HG03571 (cell line): ENCODE measurements at regions not wholly inside any gene's neighbourhood (a gene's known extent, or its start where the extent isn't known, plus 50 kb on each side); places are given as distances from the start of the nearest gene placed in this dataset.

Experiments
- ATAC-seq: cut with Tn5 transposase; IDR thresholded peaks from one replicate; pipeline ENCODE4 v1.9.1; 2021; ENCODE audit not compliant: unreplicated experiment

GRCh38 chr14:98858158-98858557 lies 413.8 kb downstream of the BCL11B start:
- ATAC-seq: no peak

- no peak for ATAC-seq
Observed at GRCh38 chr14:98858561-98858960, 413.4 kb downstream of the BCL11B start.

DNA sequence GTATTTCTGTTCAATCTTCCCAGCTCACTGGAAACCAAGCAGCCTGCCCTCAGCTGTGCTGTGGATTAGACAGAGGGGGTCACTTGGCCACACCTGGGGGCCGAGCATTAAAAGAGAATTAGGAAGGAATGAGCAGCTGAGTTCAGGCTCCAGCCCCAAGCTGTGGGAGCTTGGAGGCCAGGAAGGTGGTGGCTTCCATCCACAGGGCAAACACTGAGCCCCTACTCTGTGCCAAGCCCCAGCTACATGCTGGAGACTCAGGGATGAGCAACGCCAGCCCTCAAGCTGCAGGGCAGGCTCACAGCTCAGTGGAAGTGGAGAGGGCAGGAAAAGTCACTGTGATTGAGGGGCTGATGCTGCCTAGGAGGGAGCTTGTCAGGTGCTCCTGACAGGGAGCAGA lies 412.7 kb downstream of the BCL11B start:
- ATAC-seq: no peak

DNA sequence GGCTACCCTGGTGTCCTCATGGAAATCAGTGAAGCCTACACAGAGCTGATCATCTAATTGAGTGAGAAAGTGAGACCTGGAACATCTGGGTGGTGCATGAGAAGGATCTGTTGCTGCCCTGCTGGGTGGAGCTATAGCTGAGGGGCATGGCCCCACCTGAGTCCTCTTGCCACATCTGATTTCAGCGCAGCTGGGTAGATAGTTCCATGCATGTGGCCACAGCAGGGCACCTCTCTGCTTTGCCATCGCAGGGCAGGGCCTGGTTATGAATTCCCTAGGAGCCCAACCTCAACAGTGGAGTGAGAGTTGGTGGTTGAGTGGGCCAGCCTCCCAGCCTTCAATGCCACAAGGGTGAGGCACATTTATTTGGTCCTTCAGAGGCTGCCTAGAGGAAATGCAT lies 407.8 kb downstream of the BCL11B start:
- no peak for ATAC-seq

GRCh38 chr14:98867146-98867545 lies 404.9 kb downstream of the BCL11B start:
- no peak for ATAC-seq

DNA sequence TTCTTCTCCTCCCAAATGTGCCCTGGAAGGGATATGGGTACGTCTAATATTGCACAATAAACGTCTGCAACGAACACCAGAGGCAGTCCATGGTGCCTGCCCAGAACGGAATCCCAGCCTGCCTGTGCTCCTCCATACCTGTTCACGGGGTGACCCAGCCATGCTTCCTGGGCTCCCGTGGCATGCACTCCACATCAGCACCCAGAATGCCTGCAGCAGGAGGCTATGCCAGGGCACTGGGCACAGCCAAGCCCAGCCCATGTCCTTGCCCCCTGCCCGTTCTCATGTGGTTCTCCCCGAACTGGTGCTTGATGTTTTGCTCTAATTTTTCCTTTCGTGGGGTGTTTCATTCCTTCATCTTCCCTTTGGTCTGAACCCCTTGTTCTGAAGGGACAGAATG lies 404.3 kb downstream of the BCL11B start:
- no peak for ATAC-seq

DNA sequence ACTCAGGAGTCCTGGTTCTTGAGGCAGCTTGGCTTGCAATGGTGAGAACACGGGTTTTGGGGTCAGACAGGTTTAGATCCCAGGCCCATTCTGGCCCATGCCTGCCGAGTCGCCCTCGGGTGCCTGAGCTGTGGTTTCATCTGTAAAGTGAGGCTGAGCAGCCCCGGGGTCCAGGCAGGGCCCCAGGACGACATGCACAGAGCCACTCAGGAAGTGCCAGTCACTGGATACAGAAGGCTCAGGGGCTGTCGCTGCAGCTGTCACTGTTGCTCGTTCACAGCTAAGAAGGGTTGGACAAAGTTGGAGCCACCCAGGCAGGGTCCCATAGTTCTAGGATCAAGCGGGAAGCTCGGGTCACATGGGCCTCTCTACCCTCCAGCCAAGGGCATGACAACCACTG lies 403.1 kb downstream of the BCL11B start:
- ATAC-seq: no peak

DNA sequence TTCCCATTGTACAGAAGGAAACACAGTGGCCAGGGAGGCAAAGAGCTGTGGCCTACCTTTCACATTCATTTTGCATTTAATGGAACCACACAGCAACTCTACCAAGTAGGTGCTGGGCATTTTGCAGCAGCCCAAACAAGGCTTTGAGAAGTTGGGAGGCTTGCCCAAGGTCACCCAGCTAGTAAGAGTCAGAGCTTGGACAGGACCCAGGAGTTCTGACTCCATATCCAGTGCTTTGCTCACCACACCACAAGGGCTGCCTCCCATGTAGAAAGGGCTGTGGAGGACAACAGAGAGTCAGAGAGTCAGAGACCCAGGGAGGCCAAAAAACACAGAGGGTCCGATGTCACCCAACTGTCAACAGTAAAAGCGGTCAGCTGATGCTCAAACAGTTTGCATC lies 400.2 kb downstream of the BCL11B start:
- no peak for ATAC-seq

DNA sequence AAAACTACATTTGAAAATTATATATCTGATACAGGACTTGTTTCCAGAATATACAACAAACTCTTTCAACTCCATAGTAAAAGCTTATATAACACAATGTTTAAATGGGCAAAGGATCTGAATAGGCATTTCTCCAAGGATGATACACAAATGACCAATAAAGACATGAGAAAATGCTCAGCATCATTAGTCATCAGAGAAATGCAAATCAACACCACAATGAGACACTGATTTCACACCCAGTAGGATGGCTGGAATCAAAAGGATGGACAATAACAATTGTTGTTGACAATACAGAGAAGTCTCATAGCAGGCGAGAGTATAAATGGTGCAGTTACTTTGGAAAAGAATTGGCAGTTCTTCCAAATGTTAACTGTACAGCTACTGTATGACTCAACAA lies 394.9 kb downstream of the BCL11B start:
- no peak for ATAC-seq

GRCh38 chr14:98878282-98878681 lies 393.7 kb downstream of the BCL11B start:
- ATAC-seq: no peak

DNA sequence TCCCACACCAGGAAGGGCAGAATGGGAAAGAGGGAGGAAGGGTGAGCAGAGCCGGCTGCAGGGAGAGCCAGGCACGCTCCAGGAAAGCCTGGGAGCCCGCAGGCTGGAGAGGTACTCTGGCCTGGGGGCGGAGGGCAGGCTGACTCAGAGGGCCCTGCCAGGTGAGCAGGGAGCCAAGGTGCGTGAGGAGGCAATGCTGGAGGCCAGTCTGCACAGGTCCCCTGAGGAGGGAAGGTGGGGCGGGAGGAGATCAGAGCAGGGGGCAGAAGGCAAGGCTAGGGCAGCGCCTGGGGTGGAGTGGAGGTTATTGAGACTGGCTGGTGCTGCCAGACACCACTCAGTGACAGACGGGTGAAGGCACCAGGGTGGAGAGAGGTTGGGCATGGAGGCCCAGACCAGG lies 385.0 kb downstream of the BCL11B start:
- no peak for ATAC-seq

DNA sequence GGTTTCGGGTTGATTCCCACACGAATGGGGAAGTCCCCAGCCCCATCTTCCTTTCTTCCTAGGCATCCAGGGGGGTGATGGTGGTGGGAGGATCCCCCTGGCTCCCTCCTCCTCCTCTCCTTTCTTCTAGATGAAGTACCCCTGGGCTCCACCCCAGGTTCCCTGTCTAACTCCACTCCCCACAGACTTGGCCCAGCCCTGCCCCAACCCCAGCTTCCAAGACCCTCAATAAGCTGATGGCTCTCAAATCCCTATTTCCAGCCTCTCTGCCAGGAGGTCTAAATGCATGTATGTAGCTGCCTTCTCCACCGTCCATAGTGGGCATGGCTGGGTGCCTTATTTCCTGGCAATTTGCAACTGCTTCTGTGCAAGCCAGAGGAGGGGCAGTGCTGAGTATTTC lies 383.7 kb downstream of the BCL11B start:
- ATAC-seq: no peak

DNA sequence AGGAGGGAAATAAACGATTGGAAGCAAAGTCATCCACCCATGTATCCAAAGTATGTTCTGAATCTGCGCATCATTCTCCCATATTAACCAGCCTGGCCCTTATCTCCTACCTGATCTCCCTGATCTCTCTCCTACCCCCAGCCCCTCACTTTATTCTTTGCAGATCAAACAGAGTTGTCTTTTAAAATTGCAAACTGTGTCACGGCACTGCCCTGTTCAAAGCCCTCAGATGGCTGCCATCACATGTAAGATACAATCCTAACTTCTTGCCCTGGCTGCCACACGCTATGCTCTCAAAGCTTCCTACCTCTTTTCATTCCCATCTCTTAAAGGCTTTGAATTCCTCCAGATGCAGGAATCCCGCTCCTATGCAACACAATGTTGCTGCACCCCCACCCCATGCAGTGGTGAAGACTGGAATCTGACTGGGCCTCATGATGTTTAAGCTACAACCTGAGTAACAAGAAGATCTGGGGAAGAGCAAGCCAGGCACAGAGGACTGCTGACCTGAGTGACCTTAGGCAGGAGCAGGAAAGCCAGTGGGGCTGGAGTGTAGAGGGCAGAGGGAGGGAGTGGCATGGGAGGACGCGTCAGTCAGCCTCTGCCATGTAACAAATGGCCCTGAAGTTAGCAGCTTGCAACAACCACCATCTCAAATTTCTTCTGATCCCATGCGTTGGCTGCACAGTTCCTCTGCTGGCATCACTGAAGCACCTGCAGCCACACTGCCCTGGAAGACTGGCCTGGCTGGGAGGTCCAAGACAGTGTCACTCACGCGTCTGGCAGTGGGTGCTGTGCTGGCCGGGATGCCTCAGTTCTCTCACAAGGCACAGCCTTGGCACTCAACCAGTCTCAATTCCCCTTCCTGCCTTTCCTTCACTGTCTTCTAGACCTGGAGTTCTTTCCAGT lies 382.8 kb downstream of the BCL11B start:
- no peak for ATAC-seq

DNA sequence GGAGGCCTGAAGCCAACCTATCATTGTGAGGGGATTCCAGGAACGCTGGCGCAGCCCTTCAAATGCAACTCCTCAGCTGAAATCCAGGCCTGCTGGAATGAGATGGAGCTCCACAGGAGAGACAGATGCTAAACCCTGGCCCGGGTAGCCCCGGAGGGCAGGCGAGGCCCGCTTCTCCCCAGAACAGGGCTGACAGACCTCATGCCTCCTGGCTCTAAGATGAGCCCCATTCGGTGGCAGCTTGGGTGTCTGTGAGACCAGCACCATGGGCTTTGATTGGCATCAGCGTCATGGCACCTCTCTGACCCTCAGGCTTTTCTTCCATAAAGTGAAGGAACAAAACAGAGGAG lies 382.2 kb downstream of the BCL11B start:
- no peak for ATAC-seq

DNA sequence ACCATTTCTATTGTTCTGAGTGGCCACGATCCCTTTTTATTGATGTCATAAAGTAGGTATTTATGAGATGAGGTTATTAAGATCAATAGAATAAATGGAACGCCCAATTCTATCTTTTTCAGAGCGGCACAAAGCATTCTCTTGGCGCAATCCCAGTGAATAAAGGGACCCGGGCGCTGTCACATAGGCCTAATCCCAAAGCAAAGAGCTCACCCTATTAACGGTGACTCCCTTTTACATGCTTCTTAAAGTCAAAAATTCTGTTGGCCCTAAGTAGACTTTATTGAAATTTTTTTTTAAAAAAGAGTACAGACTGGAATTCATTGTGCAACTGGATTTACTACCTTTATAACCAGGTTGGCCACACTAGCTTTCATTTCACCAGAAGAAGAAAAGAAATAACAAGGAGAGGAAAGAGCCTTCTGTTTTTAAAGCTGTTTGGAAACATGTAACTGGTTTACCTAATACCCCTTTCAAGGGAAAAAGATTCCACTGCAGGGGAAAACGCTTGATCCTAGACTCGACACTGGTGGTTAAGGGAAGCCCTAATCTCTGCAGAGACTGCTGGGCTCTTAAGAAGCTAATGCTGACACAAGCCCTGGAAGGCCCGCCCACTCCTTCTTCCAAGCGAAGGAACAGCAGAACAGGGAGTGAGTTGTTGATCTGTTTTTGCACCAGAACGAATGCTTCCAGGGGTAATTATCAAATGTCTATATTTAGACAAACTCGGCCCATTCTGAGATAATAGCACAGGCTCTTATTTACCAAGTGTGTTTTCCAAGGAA lies 381.2 kb downstream of the BCL11B start:
- no peak for ATAC-seq

GRCh38 chr14:98893675-98894074 lies 378.3 kb downstream of the BCL11B start:
- ATAC-seq: no peak

DNA sequence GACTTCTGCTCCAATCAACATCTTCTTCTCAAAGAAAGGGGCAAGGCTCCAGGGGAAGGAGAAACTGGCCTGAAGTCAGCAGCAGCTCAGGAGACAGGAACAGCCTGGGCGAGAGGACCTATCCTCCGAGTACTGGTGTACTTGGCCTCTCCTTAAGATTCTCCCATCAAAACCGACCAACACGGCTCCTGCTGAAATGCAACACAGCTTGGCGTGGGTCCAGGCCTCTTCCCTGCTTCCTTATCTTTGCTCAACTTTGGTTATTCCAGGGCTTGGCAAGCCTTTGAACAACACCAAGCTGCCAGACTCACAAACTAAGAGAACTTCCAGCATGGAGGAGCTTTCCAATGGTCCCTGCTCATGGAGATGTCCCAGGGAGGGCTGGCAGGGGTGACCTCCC lies 377.4 kb downstream of the BCL11B start:
- no peak for ATAC-seq

DNA sequence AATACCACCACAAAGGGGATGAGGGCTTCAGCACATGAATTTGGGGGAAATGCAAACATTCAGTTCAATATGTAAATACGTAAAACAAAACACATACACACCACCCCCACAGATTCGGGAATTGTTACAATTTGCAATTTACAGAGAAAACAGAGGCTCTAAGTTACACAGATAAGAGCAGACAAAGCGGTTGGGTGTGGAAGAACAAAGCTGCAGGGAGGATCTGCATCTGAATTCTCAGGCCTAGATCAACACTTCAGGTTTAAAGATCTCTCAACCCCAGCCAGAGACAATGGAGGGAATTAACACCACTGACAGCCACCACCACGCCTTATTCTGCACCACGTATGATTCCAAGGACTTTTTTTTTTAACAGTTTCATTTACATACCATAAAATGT lies 375.5 kb downstream of the BCL11B start:
- ATAC-seq: no peak

DNA sequence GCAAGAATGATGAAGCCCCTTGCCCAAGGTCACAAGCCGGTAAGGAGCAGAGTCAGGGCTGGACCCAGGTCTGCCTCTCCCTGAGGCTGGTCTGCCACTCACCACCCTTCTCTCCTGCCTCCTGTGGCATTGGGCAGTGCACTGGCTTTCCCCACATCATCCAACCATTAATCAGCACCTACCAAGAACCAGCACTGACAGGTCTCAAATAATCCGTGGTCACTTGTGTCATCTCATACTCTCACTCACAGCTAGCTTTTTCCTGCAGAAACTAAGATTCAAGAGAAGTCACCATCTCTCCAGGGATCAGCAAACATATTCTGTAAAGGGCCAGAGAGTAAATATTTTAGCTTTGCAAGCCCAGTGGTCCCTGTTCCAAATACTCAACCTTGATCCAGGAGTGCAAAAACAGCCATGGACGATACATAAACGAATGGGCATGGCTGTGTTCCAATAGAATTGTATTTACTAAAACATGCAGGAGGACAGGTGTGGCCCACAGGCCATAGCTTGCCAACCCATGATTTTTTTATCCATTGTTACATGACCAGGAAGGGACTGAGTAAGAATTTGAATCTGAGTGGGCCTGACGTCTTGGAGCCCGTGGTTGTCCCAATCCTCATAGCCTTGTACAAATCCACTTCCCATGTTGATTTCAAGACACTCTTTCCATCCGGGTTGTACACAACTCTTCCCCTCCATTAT lies 374.2 kb downstream of the BCL11B start:
- no peak for ATAC-seq

GRCh38 chr14:98899441-98899840 lies 372.6 kb downstream of the BCL11B start:
- no peak for ATAC-seq

GRCh38 chr14:98900236-98900635 lies 371.8 kb downstream of the BCL11B start:
- no peak for ATAC-seq

GRCh38 chr14:98900798-98901197 lies 371.2 kb downstream of the BCL11B start:
- ATAC-seq: no peak
